ENCODE measurements at regions not wholly inside any gene's neighbourhood (a gene's known extent, or its start where the extent isn't known, plus 50 kb on each side); places are given as distances from the start of the nearest gene placed in this dataset.

DNA sequence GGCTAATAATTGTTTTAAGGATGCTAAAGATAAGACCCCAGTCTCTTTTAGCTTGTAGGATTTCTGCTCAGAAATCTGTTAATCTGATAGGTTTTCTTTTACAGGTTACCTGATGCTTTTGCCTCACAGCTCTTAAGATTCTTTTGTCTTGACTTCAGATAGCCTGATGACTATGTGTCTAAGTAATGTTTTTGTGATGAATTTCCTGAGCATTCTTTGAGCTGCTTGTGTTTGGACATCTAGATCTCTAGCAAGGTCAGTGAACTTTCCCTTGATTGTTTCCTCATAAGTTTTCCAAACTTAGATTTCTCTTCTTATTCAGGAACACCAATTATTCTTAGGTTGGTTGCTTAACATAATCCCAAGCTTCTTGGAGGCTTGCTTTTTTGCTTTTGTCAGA lies 104.1 kb downstream of the ZNF518B start:
- ChIA-PET CTCF (interaction anchor here (1.3 kb wide), 1 partner anchor 190 kb away, joined by 3 read pairs; no protein-coding TSS in a partner anchor), POLR2A (no interaction called here)
- Histone ChIP-seq H3K9me3 (ENCODE audit: control extremely low read depth in 1 of 5, control insufficient read depth in 4 of 5, insufficient read depth in 2 of 5, low read depth in 1 of 5, low read length in 4 of 5) (peaks cover 0 to 6% (median 2%) of the 10 kb centered on the region in 5 experiments), H3K27ac (ENCODE audit: insufficient read depth in 1 of 2, low read depth in 1 of 2, low read length in 2 of 2, poor library complexity in 1 of 2, severe bottlenecking in 2 of 2) (no peak overlapping the region), H3K4me1 (ENCODE audit: control extremely low read depth in 1 of 4, control insufficient read depth in 4 of 4, insufficient read depth in 4 of 4, low read length in 3 of 4) (no peaks in the 10 kb centered on the region), H3K4me3 (ENCODE audit: control insufficient read depth in 1 of 7, extremely low read depth in 1 of 7, insufficient read depth in 4 of 7, low read depth in 2 of 7, low read length in 6 of 7) (no peak overlapping the region), H3K36me3 (ENCODE audit: control insufficient read depth in 4 of 4, insufficient read depth in 4 of 4, low read length in 3 of 4) (no peaks in the 10 kb centered on the region), H3K27me3 (replicated peaks in 2 of 5; ENCODE audit: control insufficient read depth in 4 of 5, insufficient read depth in 5 of 5, low read length in 4 of 5) (peaks cover 0 to 2% (median 0%) of the 10 kb centered on the region in 5 experiments)
- DNase-seq, result no peak

DNA sequence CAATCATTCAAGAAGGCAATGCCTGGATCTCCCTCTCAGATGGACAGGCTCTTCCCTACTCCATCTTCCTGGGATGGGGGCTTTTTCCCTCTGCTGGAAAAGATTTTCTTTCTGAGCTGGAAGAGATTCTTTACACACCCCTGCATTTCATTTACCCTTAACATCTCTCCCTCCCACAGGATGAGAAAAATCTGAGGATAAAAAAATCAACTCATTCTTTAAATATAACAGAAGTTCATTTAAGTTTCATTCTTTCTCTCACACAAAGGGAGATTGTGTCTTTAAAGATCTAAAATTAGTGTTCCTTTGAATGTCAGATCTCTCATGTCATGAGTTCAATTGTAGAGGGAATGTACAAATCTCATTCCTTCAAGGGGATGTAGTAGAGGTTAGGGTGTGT lies 109.0 kb downstream of the ZNF518B start:
- POLR2A ChIA-PET, result no interaction called here
- H3K36me3 ChIP-seq (ENCODE audit: control insufficient read depth in 4 of 4, insufficient read depth in 4 of 4, low read length in 3 of 4), result no peaks in the 10 kb centered on the region
- H3K4me3 ChIP-seq (ENCODE audit: control insufficient read depth in 1 of 7, extremely low read depth in 1 of 7, insufficient read depth in 4 of 7, low read depth in 2 of 7, low read length in 6 of 7), result no peak overlapping the region
- peaks cover 0 to 10% (median 2%) of the 10 kb centered on the region in 5 experiments for H3K27me3 ChIP-seq (replicated peaks in 2 of 5; ENCODE audit: control insufficient read depth in 4 of 5, insufficient read depth in 5 of 5, low read length in 4 of 5)
- H3K9me3 ChIP-seq (ENCODE audit: control extremely low read depth in 1 of 5, control insufficient read depth in 4 of 5, insufficient read depth in 2 of 5, low read depth in 1 of 5, low read length in 4 of 5), result peaks cover 0 to 2% (median 0%) of the 10 kb centered on the region in 5 experiments
- H3K27ac ChIP-seq (ENCODE audit: insufficient read depth in 1 of 2, low read depth in 1 of 2, low read length in 2 of 2, poor library complexity in 1 of 2, severe bottlenecking in 2 of 2), result no peak overlapping the region
- CTCF ChIA-PET, result no interaction called here
- DNase-seq, result no peak
- no peaks in the 10 kb centered on the region for H3K4me1 ChIP-seq (ENCODE audit: control extremely low read depth in 1 of 4, control insufficient read depth in 4 of 4, insufficient read depth in 4 of 4, low read length in 3 of 4)

DNA sequence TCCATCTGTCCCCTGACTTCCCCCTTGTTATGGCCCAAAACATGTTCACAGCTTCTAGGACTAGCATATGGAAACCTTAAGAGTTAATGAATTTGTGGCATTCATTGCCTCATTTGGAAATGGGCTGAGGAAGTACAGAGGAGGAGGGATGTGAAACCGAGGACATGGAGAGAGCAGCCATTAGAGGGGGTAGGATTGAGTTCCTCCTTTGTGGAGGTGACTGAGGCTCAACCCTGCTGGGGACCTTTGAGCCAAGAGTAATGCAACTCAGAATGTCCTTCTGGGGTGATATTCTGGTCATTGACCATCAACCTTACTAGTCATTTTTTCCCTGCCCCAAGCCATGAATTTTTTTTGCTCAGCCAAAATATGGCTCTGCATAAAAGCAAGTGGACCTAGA lies 109.4 kb downstream of the ZNF518B start:
- Histone ChIP-seq H3K4me3 (ENCODE audit: control insufficient read depth in 1 of 7, extremely low read depth in 1 of 7, insufficient read depth in 4 of 7, low read depth in 2 of 7, low read length in 6 of 7) (no peak overlapping the region), H3K36me3 (ENCODE audit: control insufficient read depth in 4 of 4, insufficient read depth in 4 of 4, low read length in 3 of 4) (no peaks in the 10 kb centered on the region), H3K27ac (ENCODE audit: insufficient read depth in 1 of 2, low read depth in 1 of 2, low read length in 2 of 2, poor library complexity in 1 of 2, severe bottlenecking in 2 of 2) (no peak overlapping the region), H3K4me1 (ENCODE audit: control extremely low read depth in 1 of 4, control insufficient read depth in 4 of 4, insufficient read depth in 4 of 4, low read length in 3 of 4) (no peaks in the 10 kb centered on the region), H3K9me3 (ENCODE audit: control extremely low read depth in 1 of 5, control insufficient read depth in 4 of 5, insufficient read depth in 2 of 5, low read depth in 1 of 5, low read length in 4 of 5) (peaks cover 0 to 2% (median 0%) of the 10 kb centered on the region in 5 experiments), H3K27me3 (replicated peaks in 2 of 5; ENCODE audit: control insufficient read depth in 4 of 5, insufficient read depth in 5 of 5, low read length in 4 of 5) (peaks cover 0 to 10% (median 2%) of the 10 kb centered on the region in 5 experiments)
- WGBS (ENCODE audit: insufficient coverage), result 83% methylated on average over 1 of the region's 1 CpG
- ChIA-PET CTCF (no interaction called here), POLR2A (no interaction called here)
- DNase-seq, result no peak

GRCh38 chr4:10347281-10347795 lies 109.9 kb downstream of the ZNF518B start:
- no peak for DNase-seq
- Histone ChIP-seq H3K36me3 (ENCODE audit: control insufficient read depth in 4 of 4, insufficient read depth in 4 of 4, low read length in 3 of 4) (no peaks in the 10 kb centered on the region), H3K4me1 (ENCODE audit: control extremely low read depth in 1 of 4, control insufficient read depth in 4 of 4, insufficient read depth in 4 of 4, low read length in 3 of 4) (no peaks in the 10 kb centered on the region), H3K9me3 (ENCODE audit: control extremely low read depth in 1 of 5, control insufficient read depth in 4 of 5, insufficient read depth in 2 of 5, low read depth in 1 of 5, low read length in 4 of 5) (peaks cover 0 to 2% (median 0%) of the 10 kb centered on the region in 5 experiments), H3K27ac (ENCODE audit: insufficient read depth in 1 of 2, low read depth in 1 of 2, low read length in 2 of 2, poor library complexity in 1 of 2, severe bottlenecking in 2 of 2) (no peak overlapping the region), H3K27me3 (replicated peaks in 2 of 5; ENCODE audit: control insufficient read depth in 4 of 5, insufficient read depth in 5 of 5, low read length in 4 of 5) (peaks cover 0 to 10% (median 2%) of the 10 kb centered on the region in 5 experiments), H3K4me3 (ENCODE audit: control insufficient read depth in 1 of 7, extremely low read depth in 1 of 7, insufficient read depth in 4 of 7, low read depth in 2 of 7, low read length in 6 of 7) (no peak overlapping the region)
- ChIA-PET POLR2A (no interaction called here), CTCF (no interaction called here)
- WGBS (ENCODE audit: insufficient coverage), result 77% methylated on average over 4 of the region's 5 CpGs

- no peak overlapping the region for H3K4me3 ChIP-seq (ENCODE audit: control insufficient read depth in 1 of 7, extremely low read depth in 1 of 7, insufficient read depth in 4 of 7, low read depth in 2 of 7, low read length in 6 of 7)
- WGBS (ENCODE audit: insufficient coverage), result 43% methylated on average over 1 of the region's 2 CpGs
- no peaks in the 10 kb centered on the region for H3K9me3 ChIP-seq (ENCODE audit: control extremely low read depth in 1 of 5, control insufficient read depth in 4 of 5, insufficient read depth in 2 of 5, low read depth in 1 of 5, low read length in 4 of 5)
- H3K27ac ChIP-seq (ENCODE audit: insufficient read depth in 1 of 2, low read depth in 1 of 2, low read length in 2 of 2, poor library complexity in 1 of 2, severe bottlenecking in 2 of 2), result no peak overlapping the region
- ChIA-PET CTCF (no interaction called here), POLR2A (interaction anchor here (0.6 kb wide), 1 partner anchor 205 kb away, joined by 5 read pairs; no protein-coding TSS in a partner anchor)
- no peaks in the 10 kb centered on the region for H3K36me3 ChIP-seq (ENCODE audit: control insufficient read depth in 4 of 4, insufficient read depth in 4 of 4, low read length in 3 of 4)
- H3K27me3 ChIP-seq (replicated peaks in 2 of 5; ENCODE audit: control insufficient read depth in 4 of 5, insufficient read depth in 5 of 5, low read length in 4 of 5), result peaks cover 0 to 13% (median 2%) of the 10 kb centered on the region in 5 experiments
- DNase-seq, result no peak
- no peaks in the 10 kb centered on the region for H3K4me1 ChIP-seq (ENCODE audit: control extremely low read depth in 1 of 4, control insufficient read depth in 4 of 4, insufficient read depth in 4 of 4, low read length in 3 of 4)
Observed at GRCh38 chr4:10346023-10346422, 111.2 kb downstream of the ZNF518B start.

- ChIA-PET CTCF (no interaction called here), POLR2A (no interaction called here)
- H3K9me3 ChIP-seq (ENCODE audit: control extremely low read depth in 1 of 5, control insufficient read depth in 4 of 5, insufficient read depth in 2 of 5, low read depth in 1 of 5, low read length in 4 of 5), result no peaks in the 10 kb centered on the region
- H3K36me3 ChIP-seq (ENCODE audit: control insufficient read depth in 4 of 4, insufficient read depth in 4 of 4, low read length in 3 of 4), result no peaks in the 10 kb centered on the region
- H3K27me3 ChIP-seq (replicated peaks in 2 of 5; ENCODE audit: control insufficient read depth in 4 of 5, insufficient read depth in 5 of 5, low read length in 4 of 5), result peaks cover 0 to 13% (median 2%) of the 10 kb centered on the region in 5 experiments
- no peak overlapping the region for H3K4me3 ChIP-seq (ENCODE audit: control insufficient read depth in 1 of 7, extremely low read depth in 1 of 7, insufficient read depth in 4 of 7, low read depth in 2 of 7, low read length in 6 of 7)
- 89% methylated on average over 3 of the region's 3 CpGs for WGBS (ENCODE audit: insufficient coverage)
- DNase-seq, result no peak
- H3K4me1 ChIP-seq (ENCODE audit: control extremely low read depth in 1 of 4, control insufficient read depth in 4 of 4, insufficient read depth in 4 of 4, low read length in 3 of 4), result no peaks in the 10 kb centered on the region
- no peak overlapping the region for H3K27ac ChIP-seq (ENCODE audit: insufficient read depth in 1 of 2, low read depth in 1 of 2, low read length in 2 of 2, poor library complexity in 1 of 2, severe bottlenecking in 2 of 2)
Observed at GRCh38 chr4:10345381-10345784, 111.8 kb downstream of the ZNF518B start.

DNA sequence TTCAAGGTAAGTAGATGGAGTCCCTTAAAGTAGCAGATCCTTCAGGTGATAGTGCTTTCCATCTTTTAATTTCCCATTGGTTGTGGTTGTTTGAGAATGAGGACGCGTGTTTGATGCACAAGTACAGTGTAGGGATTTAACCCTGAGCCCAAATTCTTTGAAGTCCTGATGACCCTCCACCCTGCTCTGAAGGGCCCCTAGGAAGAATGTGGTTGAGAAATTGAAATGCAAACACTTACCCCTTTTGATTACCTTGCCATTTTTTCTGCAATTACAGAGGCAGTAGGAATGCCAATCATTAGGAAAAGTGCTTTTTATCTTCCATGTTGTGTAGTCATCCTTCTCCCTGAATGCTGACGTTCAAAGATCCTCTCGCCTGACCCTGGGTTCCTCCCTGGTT lies 112.4 kb downstream of the ZNF518B start:
- POLR2A ChIA-PET, result no interaction called here
- CTCF ChIA-PET, result no interaction called here
- H3K27me3 ChIP-seq (replicated peaks in 2 of 5; ENCODE audit: control insufficient read depth in 4 of 5, insufficient read depth in 5 of 5, low read length in 4 of 5), result peaks cover 0 to 13% (median 2%) of the 10 kb centered on the region in 5 experiments
- H3K4me1 ChIP-seq (ENCODE audit: control extremely low read depth in 1 of 4, control insufficient read depth in 4 of 4, insufficient read depth in 4 of 4, low read length in 3 of 4), result no peaks in the 10 kb centered on the region
- H3K9me3 ChIP-seq (ENCODE audit: control extremely low read depth in 1 of 5, control insufficient read depth in 4 of 5, insufficient read depth in 2 of 5, low read depth in 1 of 5, low read length in 4 of 5), result no peaks in the 10 kb centered on the region
- H3K36me3 ChIP-seq (ENCODE audit: control insufficient read depth in 4 of 4, insufficient read depth in 4 of 4, low read length in 3 of 4), result no peaks in the 10 kb centered on the region
- DNase-seq, result no peak
- no peak overlapping the region for H3K27ac ChIP-seq (ENCODE audit: insufficient read depth in 1 of 2, low read depth in 1 of 2, low read length in 2 of 2, poor library complexity in 1 of 2, severe bottlenecking in 2 of 2)
- 97% methylated on average over 4 of the region's 4 CpGs for WGBS (ENCODE audit: insufficient coverage)
- H3K4me3 ChIP-seq (ENCODE audit: control insufficient read depth in 1 of 7, extremely low read depth in 1 of 7, insufficient read depth in 4 of 7, low read depth in 2 of 7, low read length in 6 of 7), result no peak overlapping the region
